Nephron progenitor cell (in vitro differentiated cells): ENCODE measurements at regions not wholly inside any gene's neighbourhood (a gene's known extent, or its start where the extent isn't known, plus 50 kb on each side); places are given as distances from the start of the nearest gene placed in this dataset.

Experiments used
- DNase-seq: peaks from one replicate; pipeline ENCODE4 v3.0.0; 2021
- H3K27ac Mint-ChIP-seq: 2 replicates; pipeline ENCODE4 v1.8.0; 2021; ENCODE audit warnings: mild to moderate bottlenecking, moderate library complexity, mixed read lengths
- H3K27me3 Mint-ChIP-seq: 2 replicates; pipeline ENCODE4 v1.8.0; 2021; ENCODE audit warnings: mild to moderate bottlenecking, low read depth, mixed read lengths; ENCODE audit not compliant: poor library complexity
- H3K36me3 Mint-ChIP-seq: 2 replicates; pipeline ENCODE4 v1.8.0; 2021; ENCODE audit warnings: low read depth, mixed read lengths
- H3K4me1 Mint-ChIP-seq: 2 replicates; pipeline ENCODE4 v1.8.0; 2021; ENCODE audit warnings: mixed read lengths
- H3K4me3 Mint-ChIP-seq: 2 replicates; pipeline ENCODE4 v1.8.0; 2021; ENCODE audit warnings: mild to moderate bottlenecking, moderate library complexity, mixed read lengths
- H3K9me3 Mint-ChIP-seq: 2 replicates; pipeline ENCODE4 v1.8.0; 2021; ENCODE audit warnings: mild to moderate bottlenecking, moderate library complexity, mixed read lengths
- TF ChIP-seq, protein P1 (sequence below): fragments of 200-600 bp; sonication (generic); IDR thresholded peaks from 2 replicates; pipeline ENCODE4 v1.5.0; 2021; ENCODE audit warnings: antibody characterized with exemption

DNA sequence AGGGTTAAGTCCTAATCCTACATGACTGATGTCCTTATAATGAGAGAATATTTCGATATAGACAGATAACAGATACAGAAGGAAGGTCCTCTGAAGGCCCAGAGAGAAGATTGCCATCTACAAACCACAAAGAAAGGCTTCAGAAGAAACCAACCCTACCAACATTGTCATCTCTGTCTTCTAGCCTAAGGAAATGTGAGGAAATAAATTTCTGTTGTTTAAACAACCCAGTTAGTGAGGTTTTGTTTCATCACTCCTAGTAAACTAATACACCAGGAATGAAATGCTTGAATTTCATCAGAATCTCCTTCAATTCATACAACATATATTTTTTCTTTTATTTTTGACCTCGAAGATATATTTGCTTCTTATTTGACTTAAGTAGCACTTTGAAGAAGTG lies 1527.8 kb downstream of the STIM2 start:
- Mint-ChIP-seq H3K27me3 (no peaks in the 10 kb centered on the region), H3K9me3 (no peaks in the 10 kb centered on the region)

DNA sequence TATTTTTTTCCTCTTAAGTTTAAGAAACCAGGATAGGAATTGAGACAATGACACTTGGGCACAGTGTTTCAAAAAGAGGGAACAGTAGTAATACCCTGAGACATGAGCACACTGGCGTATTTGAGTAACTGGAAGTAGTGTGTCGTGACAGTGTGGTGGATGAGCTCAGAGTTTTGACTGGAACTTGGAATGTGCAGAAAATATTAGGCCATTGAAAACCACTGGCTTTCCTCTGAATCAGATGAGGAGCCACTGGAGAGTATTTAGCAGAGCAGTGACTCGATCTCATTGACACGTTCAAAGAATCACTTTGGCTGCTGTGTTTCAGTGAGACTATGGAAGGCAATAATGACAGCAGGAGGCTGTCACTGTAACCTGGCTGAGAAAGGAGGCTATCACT lies 1531.2 kb downstream of the STIM2 start:
- Mint-ChIP-seq H3K4me3 (no peak overlapping the region), H3K4me1 (no peaks in the 10 kb centered on the region), H3K36me3 (no peaks in the 10 kb centered on the region), H3K9me3 (peaks cover 8% of the 10 kb centered on the region), H3K27ac (no peak overlapping the region), H3K27me3 (no peaks in the 10 kb centered on the region)
- DNase-seq: no peak
- TF ChIP-seq, protein P1, sequence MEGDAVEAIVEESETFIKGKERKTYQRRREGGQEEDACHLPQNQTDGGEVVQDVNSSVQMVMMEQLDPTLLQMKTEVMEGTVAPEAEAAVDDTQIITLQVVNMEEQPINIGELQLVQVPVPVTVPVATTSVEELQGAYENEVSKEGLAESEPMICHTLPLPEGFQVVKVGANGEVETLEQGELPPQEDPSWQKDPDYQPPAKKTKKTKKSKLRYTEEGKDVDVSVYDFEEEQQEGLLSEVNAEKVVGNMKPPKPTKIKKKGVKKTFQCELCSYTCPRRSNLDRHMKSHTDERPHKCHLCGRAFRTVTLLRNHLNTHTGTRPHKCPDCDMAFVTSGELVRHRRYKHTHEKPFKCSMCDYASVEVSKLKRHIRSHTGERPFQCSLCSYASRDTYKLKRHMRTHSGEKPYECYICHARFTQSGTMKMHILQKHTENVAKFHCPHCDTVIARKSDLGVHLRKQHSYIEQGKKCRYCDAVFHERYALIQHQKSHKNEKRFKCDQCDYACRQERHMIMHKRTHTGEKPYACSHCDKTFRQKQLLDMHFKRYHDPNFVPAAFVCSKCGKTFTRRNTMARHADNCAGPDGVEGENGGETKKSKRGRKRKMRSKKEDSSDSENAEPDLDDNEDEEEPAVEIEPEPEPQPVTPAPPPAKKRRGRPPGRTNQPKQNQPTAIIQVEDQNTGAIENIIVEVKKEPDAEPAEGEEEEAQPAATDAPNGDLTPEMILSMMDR: no peak

More for the DNA sequence above, 1527.8 kb downstream of the STIM2 start:
- Mint-ChIP-seq H3K4me3 (no peak overlapping the region), H3K27ac (no peak overlapping the region), H3K4me1 (no peaks in the 10 kb centered on the region), H3K36me3 (no peaks in the 10 kb centered on the region)
- no peak for DNase-seq
- TF ChIP-seq, protein P1: no peak

DNA sequence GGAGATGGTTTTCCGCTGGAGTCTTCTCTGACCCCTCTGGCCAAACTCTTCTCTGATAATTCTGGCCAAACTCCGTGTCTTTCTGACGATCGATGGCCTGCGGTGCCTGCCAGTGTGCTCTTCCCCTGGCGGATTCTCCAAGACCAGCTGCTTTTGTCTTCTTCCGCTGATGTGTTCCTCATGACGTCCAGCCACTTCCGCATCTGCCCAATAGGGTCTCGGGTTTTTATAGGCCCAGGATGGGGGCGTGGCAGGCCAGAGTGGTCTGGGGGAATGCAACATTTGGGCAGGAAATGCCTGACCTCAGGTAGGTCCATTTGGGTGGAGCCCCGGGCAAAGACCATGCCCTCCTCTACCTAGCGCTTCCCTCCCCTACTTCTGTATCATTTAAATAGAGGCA lies 1542.1 kb downstream of the STIM2 start:
- Mint-ChIP-seq H3K36me3 (no peaks in the 10 kb centered on the region), H3K27ac (no peak overlapping the region), H3K9me3 (peaks cover 17% of the 10 kb centered on the region), H3K4me3 (no peak overlapping the region), H3K4me1 (no peaks in the 10 kb centered on the region), H3K27me3 (no peaks in the 10 kb centered on the region)
- DNase-seq: no peak
- TF ChIP-seq, protein P1: no peak

DNA sequence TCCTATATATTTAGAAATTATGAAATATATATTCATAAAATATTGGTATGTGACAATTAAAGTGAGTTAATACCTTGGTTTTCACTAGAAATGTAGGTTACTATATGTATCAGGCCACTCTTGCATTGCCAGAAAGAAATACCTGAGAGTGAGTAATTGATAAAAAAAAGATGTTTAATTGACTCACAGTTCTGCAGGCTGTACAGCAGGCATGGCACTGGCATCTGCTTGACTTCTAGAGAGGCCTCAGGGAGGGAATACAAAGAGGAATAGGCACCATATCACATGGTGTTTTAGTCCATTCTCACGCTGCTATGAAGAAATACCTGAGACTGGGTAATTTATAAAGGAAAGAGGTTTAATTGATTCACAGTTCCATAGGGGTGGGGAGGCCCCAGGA lies 1560.6 kb downstream of the STIM2 start:
- TF ChIP-seq, protein P1: no peak
- no peaks in the 10 kb centered on the region for H3K4me1 Mint-ChIP-seq
- peaks cover 3% of the 10 kb centered on the region for H3K9me3 Mint-ChIP-seq
- H3K36me3 Mint-ChIP-seq: no peaks in the 10 kb centered on the region
- H3K27me3 Mint-ChIP-seq: no peaks in the 10 kb centered on the region
- no peak overlapping the region for H3K4me3 Mint-ChIP-seq
- no peak overlapping the region for H3K27ac Mint-ChIP-seq
- no peak for DNase-seq

DNA sequence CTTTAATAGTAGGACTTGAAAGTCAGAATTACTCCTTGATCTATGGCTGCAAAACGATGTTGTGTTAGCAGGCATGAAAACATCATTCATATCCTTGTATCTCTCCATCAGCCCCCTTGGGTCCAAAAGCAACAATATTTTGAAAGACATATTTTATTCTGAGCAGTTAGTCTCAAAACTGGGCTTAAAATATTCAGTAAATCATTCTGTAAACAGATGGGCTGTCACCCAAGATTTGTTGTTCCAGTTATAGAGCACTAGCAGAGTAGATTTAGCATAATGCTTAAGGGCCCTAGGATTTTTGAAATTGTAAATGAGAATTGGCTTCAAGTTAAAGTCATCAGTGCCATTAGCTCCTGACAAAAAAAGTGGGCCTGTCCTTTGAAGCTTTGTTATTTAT lies 1565.6 kb downstream of the STIM2 start:
- TF ChIP-seq, protein P1: no peak

DNA sequence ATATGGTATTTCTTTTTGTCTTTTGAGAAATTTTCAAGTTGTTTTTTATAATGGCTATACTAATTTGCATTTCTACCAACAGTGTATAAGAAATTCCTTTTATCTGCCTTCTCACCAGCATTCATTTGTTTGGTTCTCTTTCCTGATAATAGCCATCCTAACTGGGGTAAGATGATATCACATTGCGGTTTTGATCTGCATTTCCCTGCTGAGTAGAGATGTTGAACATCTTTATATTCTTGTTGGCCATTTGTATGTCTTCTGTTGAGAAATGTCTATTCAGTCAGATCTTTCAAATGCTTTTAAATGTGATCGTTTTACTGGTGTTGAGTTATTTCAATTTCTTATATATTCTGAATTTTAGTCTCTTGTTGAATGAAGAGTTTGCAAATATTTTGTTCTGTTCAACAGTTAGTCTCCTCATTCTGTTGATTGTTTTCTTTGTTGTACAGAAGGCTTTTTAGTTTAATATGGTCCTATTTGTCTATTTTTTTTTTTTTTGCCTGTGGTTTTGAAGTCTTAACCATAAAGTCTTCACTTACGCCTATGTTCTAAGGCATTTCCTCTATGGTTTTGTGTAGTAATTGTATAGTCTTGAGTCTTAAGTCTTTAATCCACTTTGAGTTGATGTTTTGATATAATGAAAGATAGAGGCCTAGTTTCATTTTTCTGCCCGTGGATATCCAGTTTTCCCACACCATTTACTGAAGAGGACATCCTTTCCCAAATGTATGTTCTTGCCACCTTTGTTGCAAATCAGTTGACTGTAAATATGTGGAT lies 1566.9 kb downstream of the STIM2 start:
- no peaks in the 10 kb centered on the region for H3K9me3 Mint-ChIP-seq
- TF ChIP-seq, protein P1: no peak
- no peaks in the 10 kb centered on the region for H3K27me3 Mint-ChIP-seq
- DNase-seq: no peak
- H3K36me3 Mint-ChIP-seq: no peaks in the 10 kb centered on the region
- H3K4me3 Mint-ChIP-seq: no peak overlapping the region
- H3K4me1 Mint-ChIP-seq: no peaks in the 10 kb centered on the region
- no peak overlapping the region for H3K27ac Mint-ChIP-seq

More for the DNA sequence above, 1565.6 kb downstream of the STIM2 start:
- no peak for DNase-seq
- no peaks in the 10 kb centered on the region for H3K36me3 Mint-ChIP-seq
- peaks cover 2% of the 10 kb centered on the region for H3K9me3 Mint-ChIP-seq
- H3K4me3 Mint-ChIP-seq: no peak overlapping the region
- no peaks in the 10 kb centered on the region for H3K27me3 Mint-ChIP-seq
- H3K27ac Mint-ChIP-seq: no peak overlapping the region
- no peaks in the 10 kb centered on the region for H3K4me1 Mint-ChIP-seq
